ENCODE measurements at regions not wholly inside any gene's neighbourhood (a gene's known extent, or its start where the extent isn't known, plus 50 kb on each side); places are given as distances from the start of the nearest gene placed in this dataset.

- DNase-seq, result no peak
Observed at GRCh38 chr4:59518005-59518823, 1681.9 kb upstream of the ADGRL3 start.

GRCh38 chr4:59525885-59526284 is 1674.2 kb upstream of the ADGRL3 start:
- DNase-seq, result no peak

GRCh38 chr4:59535541-59535940 is 1664.6 kb upstream of the ADGRL3 start:
- no peak for DNase-seq

- DNase-seq, result no peak
Observed at GRCh38 chr4:59536428-59536827, 1663.7 kb upstream of the ADGRL3 start.

GRCh38 chr4:59537246-59537886 is 1662.8 kb upstream of the ADGRL3 start:
- DNase-seq, result no peak

GRCh38 chr4:59539401-59539800 is 1660.7 kb upstream of the ADGRL3 start:
- DNase-seq, result no peak

GRCh38 chr4:59540311-59540710 is 1659.8 kb upstream of the ADGRL3 start:
- DNase-seq, result no peak

GRCh38 chr4:59553063-59553720 is 1646.9 kb upstream of the ADGRL3 start:
- DNase-seq, result no peak

GRCh38 chr4:59553721-59554091 is 1646.4 kb upstream of the ADGRL3 start:
- no peak for DNase-seq

GRCh38 chr4:59556191-59556590 is 1643.9 kb upstream of the ADGRL3 start:
- peak; percentile 7 for DNase-seq

- DNase-seq, result peak; percentile 93
Observed at GRCh38 chr4:59560141-59560648, 1639.9 kb upstream of the ADGRL3 start.

- no peak for DNase-seq
Observed at GRCh38 chr4:59565836-59566235, 1634.3 kb upstream of the ADGRL3 start.

GRCh38 chr4:59570860-59571476 is 1629.2 kb upstream of the ADGRL3 start:
- DNase-seq, result no peak

GRCh38 chr4:59571805-59572430 is 1628.2 kb upstream of the ADGRL3 start:
- DNase-seq, result no peak

- DNase-seq, result no peak
Observed at GRCh38 chr4:59583845-59584568, 1616.1 kb upstream of the ADGRL3 start.

- DNase-seq, result no peak
Observed at GRCh38 chr4:59597536-59598329, 1602.4 kb upstream of the ADGRL3 start.

- DNase-seq, result no peak
Observed at GRCh38 chr4:59598330-59598618, 1601.9 kb upstream of the ADGRL3 start.

- DNase-seq, result no peak
Observed at GRCh38 chr4:59608466-59608865, 1591.7 kb upstream of the ADGRL3 start.

GRCh38 chr4:59612235-59612634 is 1587.9 kb upstream of the ADGRL3 start:
- DNase-seq, result peak; percentile 18

- no peak for DNase-seq
Observed at GRCh38 chr4:59615316-59615715, 1584.8 kb upstream of the ADGRL3 start.

- DNase-seq, result no peak
Observed at GRCh38 chr4:59629348-59629747, 1570.8 kb upstream of the ADGRL3 start.

GRCh38 chr4:59630235-59630634 is 1569.9 kb upstream of the ADGRL3 start:
- no peak for DNase-seq

Data from GDM1 (cell line).